ENCODE measurements at regions not wholly inside any gene's neighbourhood (a gene's known extent, or its start where the extent isn't known, plus 50 kb on each side); places are given as distances from the start of the nearest gene placed in this dataset.

- Histone ChIP-seq H3K9me3 (no peaks in the 10 kb centered on the region), H3K36me3 (no peaks in the 10 kb centered on the region), H3K27ac (no peak overlapping the region), H3K4me1 (ENCODE audit: control insufficient read depth in 1 of 2, low read depth in 2 of 2) (peaks cover 0 to 32% of the 10 kb centered on the region in 2 donors), H3K4me3 (no peak overlapping the region), H3K27me3 (replicated peaks; ENCODE audit: insufficient read depth) (no peaks in the 10 kb centered on the region)
- ATAC-seq (ENCODE audit: insufficient number of reproducible peaks, low FRiP score, low read depth) (no peak), DNase-seq (ENCODE audit: low spot score) (no peak)
- TF ChIP-seq CTCF (IDR thresholded peaks at IDR 0.05) = no peak
These were observed 51.3 kb upstream of the EGFL6 start for GRCh38 chrX:13518126-13518525.

- no peak overlapping the region for H3K27ac ChIP-seq
- no peak overlapping the region for H3K4me3 ChIP-seq
- H3K36me3 ChIP-seq = no peaks in the 10 kb centered on the region
- peaks cover 0 to 16% of the 10 kb centered on the region in 2 donors for H3K4me1 ChIP-seq (ENCODE audit: control insufficient read depth in 1 of 2, low read depth in 2 of 2)
- ATAC-seq (ENCODE audit: insufficient number of reproducible peaks, low FRiP score, low read depth) (no peak), DNase-seq (ENCODE audit: low spot score) (no peak)
- no peaks in the 10 kb centered on the region for H3K27me3 ChIP-seq (replicated peaks; ENCODE audit: insufficient read depth)
- no peak for TF ChIP-seq CTCF (IDR thresholded peaks at IDR 0.05)
- no peaks in the 10 kb centered on the region for H3K9me3 ChIP-seq
These were observed 54.0 kb upstream of the EGFL6 start for GRCh38 chrX:13515211-13515930.

GRCh38 chrX:13511944-13512330 is 57.5 kb upstream of the EGFL6 start:
- Histone ChIP-seq H3K9me3 (no peaks in the 10 kb centered on the region), H3K36me3 (no peaks in the 10 kb centered on the region), H3K27ac (no peak overlapping the region), H3K27me3 (replicated peaks; ENCODE audit: insufficient read depth) (no peaks in the 10 kb centered on the region), H3K4me1 (ENCODE audit: control insufficient read depth in 1 of 2, low read depth in 2 of 2) (no peaks in the 10 kb centered on the region), H3K4me3 (no peak overlapping the region)
- TF ChIP-seq CTCF (IDR thresholded peaks at IDR 0.05) = no peak
- no peak for DNase-seq (ENCODE audit: low spot score)
- ATAC-seq (ENCODE audit: insufficient number of reproducible peaks, low FRiP score, low read depth) = no peak

GRCh38 chrX:13511241-13511943 is 58.0 kb upstream of the EGFL6 start:
- Histone ChIP-seq H3K4me3 (no peak overlapping the region), H3K27ac (no peak overlapping the region), H3K27me3 (replicated peaks; ENCODE audit: insufficient read depth) (no peaks in the 10 kb centered on the region), H3K36me3 (no peaks in the 10 kb centered on the region), H3K9me3 (no peaks in the 10 kb centered on the region), H3K4me1 (ENCODE audit: control insufficient read depth in 1 of 2, low read depth in 2 of 2) (no peaks in the 10 kb centered on the region)
- ATAC-seq (ENCODE audit: insufficient number of reproducible peaks, low FRiP score, low read depth) = no peak
- DNase-seq (ENCODE audit: low spot score) = no peak
- TF ChIP-seq CTCF (IDR thresholded peaks at IDR 0.05) = no peak

- no peak for TF ChIP-seq CTCF (IDR thresholded peaks at IDR 0.05)
- Histone ChIP-seq H3K36me3 (no peaks in the 10 kb centered on the region), H3K27ac (no peak overlapping the region), H3K4me3 (no peak overlapping the region), H3K4me1 (ENCODE audit: control insufficient read depth in 1 of 2, low read depth in 2 of 2) (no peaks in the 10 kb centered on the region), H3K9me3 (no peaks in the 10 kb centered on the region), H3K27me3 (replicated peaks; ENCODE audit: insufficient read depth) (no peaks in the 10 kb centered on the region)
- DNase-seq (ENCODE audit: low spot score) = no peak
- ATAC-seq (ENCODE audit: insufficient number of reproducible peaks, low FRiP score, low read depth) = no peak
These were observed 61.5 kb upstream of the EGFL6 start for GRCh38 chrX:13507893-13508292.
